Kidney glomerular epithelial cell (primary cell): ENCODE measurements at regions not wholly inside any gene's neighbourhood (a gene's known extent, or its start where the extent isn't known, plus 50 kb on each side); places are given as distances from the start of the nearest gene placed in this dataset.
"Not testable (repeated sequence)": the region's sequence is repeated elsewhere in the genome, so short reads cannot be mapped to it uniquely, and the experiment has no call there.

Experiments used
- DNase-seq: peaks from one replicate; lab custom pipeline; 2025; lab: John Stamatoyannopoulos, UW

- DNase-seq, result no peak
These were observed 59.9 kb downstream of the MINAR1 start for GRCh38 chr15:79492065-79492464.

GRCh38 chr15:79494384-79494909, 62.3 kb downstream of the MINAR1 start:
- no peak for DNase-seq

- no peak for DNase-seq
These were observed 63.0 kb downstream of the MINAR1 start for GRCh38 chr15:79494963-79495755.

- DNase-seq, result no peak
These were observed 63.6 kb downstream of the MINAR1 start for GRCh38 chr15:79495775-79496174.

- DNase-seq, result no peak
These were observed 64.7 kb downstream of the MINAR1 start for GRCh38 chr15:79496838-79497237.

GRCh38 chr15:79501086-79501485, 69.0 kb downstream of the MINAR1 start:
- no peak for DNase-seq

DNA sequence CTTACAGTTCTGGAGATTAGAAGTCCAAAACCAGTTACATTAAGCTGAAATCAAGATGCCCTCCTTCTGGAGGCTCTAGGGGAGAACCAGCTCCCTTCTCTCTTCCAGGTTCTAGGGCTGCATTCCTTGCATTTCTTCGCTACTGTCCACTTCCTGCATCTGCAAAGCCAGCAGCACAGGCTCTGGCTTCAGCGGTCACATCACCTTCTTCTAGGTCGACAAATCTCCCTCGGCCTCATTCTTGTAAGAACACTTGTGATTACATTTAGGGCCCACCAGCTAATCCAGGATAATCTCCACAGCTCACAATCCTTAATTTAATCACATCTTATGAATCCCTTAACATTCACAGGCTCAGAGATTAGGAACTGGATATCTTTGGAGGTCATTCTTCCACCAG, 73.8 kb downstream of the MINAR1 start:
- DNase-seq, result no peak

DNA sequence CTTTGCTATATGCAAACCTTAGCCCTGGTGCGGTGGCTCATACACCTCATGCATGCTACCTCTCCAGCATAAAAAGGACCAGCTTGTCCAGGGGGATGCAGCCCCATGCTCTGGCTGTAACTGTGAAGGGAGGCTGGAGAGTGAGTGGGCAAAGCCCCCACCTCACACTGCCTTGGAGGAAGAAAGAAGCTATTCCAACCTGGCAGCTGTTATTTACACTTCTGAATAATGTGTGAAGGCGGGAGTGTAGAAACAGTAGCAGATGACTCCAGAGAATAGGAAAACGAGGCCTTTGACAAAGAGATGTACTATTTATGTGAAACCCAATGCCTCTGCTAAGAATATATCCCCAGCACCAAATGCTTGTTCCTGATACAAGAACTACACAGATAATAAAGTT, 80.7 kb downstream of the MINAR1 start:
- not testable (repeated sequence) for DNase-seq

DNA sequence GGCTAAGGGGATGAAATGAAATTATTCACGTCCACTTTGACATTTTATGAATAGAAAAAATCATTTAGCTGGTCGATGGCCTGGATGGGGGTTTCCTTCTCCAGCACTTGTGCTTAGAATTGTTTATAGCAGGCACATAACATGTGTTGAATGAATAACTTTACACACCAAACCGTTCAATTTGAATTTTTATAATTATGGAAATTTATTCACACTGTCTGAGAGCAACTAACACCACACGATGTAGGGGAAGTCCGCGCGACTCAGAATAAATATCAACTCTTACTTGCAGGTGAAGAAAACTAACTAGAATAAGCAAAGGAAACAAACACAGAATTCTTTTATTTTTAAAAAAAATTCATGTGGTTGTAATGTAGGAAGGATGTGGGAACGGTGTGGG, 81.3 kb downstream of the MINAR1 start:
- DNase-seq, result no peak

- DNase-seq, result no peak
These were observed 81.8 kb downstream of the MINAR1 start for GRCh38 chr15:79513940-79514339.

- no peak for DNase-seq
These were observed 83.3 kb downstream of the MINAR1 start for GRCh38 chr15:79515300-79516027.

DNA sequence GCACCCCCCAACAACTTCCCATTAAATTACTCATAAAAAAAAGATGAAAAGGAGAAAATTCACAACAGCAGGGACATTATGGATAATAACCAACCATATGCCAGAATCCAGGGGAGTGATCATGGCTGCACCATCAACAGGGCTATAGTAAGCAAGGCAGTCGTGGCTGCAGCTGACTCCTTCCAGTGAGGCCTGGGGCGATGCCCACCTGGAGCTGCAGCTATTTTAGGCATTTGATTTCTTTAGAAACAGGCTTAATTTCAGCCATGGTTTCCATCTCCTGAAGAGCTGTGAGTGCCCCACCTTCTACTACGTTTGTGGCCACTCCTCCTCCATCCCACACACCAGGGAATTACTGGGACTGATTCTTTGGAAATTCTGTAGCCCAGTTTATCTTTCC, 84.0 kb downstream of the MINAR1 start:
- DNase-seq, result no peak

- DNase-seq, result no peak
These were observed 84.5 kb downstream of the MINAR1 start for GRCh38 chr15:79516646-79517045.

DNA sequence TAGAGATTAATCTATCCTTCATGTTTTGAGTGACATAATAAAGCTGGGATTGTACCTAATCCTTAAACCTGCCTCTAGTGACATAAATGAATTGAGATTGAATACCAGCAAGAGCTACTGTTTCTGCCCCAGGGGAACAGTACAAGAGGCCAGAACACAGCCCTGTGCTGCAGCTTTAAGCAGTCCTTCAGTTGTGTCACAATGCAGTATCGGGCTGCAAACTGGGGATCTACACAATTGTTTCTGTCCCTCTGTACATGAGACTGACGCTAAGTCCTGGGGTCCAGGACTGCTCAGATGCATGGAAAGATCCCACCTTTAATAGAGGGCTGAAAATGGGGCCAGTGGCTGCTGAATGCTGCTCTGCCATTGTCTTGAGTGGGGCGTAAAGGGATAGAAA, 87.5 kb downstream of the MINAR1 start:
- DNase-seq, result no peak

DNA sequence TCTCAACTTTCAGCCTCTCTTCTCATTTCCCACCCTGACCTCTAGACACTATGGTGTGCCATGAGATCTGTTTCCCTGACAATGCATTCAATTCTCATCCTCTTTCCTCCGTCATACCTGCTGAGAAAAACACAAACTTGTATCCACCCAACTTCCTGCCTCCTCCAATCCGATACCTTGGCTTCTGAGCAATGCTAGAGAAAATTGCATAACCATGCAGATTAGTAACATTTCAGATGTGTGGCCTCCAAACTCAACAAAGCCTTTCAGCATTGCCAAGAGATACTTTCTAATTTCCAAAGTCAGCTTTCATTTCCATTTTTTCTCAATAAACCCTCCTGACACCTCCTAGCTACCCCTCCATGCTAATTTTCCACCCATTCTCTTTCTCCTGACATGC, 88.5 kb downstream of the MINAR1 start:
- DNase-seq, result no peak

- DNase-seq, result no peak
These were observed 90.5 kb downstream of the MINAR1 start for GRCh38 chr15:79522656-79523055.

DNA sequence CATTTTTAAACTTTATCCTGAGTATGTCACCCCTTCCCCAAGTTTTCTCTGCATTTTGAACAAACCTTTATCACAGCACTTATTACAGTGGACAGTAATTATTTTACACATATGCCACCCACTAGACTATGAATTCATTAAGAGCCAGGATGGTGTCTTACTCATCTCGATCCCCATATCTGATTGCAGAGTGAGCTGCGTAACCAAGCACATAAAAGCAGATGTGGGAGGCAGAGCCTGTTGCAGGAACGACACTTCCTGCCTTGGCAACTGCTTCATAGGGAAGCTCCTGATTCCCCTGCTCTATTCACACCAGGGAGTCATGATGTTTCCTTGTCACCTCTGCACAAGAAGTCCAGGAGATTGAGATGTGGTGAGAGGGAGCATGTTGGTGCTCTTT, 91.1 kb downstream of the MINAR1 start:
- no peak for DNase-seq

DNA sequence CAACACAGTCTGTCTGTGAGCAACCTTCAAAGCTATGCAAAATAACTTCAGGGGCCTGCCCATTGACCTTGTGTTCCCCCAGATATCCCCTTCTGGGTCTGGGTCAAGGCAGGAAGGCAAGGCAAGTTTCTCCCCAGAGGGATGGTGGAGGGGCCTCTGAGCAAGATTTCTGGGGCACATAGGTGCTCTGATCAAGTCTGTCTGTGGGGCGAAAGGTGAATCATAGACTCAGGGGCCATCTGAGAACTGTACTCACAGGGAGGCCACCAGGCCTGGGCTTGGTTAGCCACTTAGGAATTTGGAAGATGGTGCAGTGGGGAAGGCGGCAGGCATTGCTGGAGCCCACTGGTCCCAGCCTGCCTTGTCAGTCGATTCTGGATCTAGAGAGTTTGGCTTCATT, 92.4 kb downstream of the MINAR1 start:
- DNase-seq, result no peak

DNA sequence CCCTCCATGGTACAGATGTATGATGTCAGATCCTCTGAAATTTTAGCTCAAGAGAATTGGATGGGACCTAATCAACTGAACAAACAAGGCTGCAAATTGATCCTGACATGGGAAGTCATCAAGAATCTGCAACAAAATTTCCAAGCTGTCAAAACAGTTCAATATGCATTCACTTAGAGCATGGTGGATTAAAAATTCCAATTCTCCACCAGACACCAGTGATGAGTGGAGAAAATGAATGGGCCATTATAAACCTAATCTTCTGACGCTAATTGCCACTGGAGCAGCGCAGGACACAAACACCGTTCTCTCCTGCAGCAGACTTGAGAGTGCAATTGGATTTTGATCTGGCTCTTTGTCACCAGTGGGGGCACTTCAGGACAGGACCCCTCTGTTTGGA, 94.2 kb downstream of the MINAR1 start:
- no peak for DNase-seq

DNA sequence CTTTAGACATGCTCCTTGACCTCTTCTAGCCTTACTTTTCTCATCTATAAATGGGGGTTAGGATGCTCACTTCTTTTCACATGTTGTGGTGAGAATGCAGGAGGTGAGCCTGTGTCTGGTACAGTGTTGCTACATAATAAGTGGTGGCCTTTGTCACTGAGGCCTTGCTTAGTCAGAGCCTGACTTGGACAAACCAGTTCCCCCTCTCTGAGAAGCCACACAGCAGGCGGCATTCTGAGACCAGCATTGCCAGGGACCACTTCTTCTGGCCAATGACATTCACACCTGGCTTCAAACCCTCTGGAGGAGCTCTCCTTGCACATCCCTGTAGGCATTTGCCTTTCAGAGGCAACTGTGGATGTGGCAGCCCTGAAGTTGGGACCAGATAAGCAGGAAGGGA, 95.7 kb downstream of the MINAR1 start:
- no peak for DNase-seq

GRCh38 chr15:79529157-79529785, 97.1 kb downstream of the MINAR1 start:
- DNase-seq, result no peak

DNA sequence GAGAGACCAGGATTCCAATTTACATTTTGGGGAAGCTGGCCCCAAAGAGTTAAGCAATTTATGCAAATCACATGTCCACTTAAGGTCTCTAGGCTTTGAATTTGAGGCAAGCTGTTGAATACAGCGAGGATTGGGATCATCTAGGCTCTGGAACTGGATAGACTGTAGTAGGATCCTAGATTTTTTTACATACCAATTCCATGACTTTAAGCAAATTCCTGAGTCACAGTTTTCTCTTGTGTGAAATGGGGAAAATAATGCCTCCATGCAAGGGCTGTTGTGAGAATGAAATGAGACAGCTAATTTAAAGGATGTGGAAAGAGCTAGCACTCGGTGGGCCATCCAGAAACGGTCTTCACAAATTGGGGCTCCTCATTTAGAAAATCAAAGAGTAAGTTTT, 103.4 kb downstream of the MINAR1 start:
- DNase-seq, result no peak

GRCh38 chr15:79538527-79538926, 106.4 kb downstream of the MINAR1 start:
- no peak for DNase-seq
